ENCODE measurements at regions not wholly inside any gene's neighbourhood (a gene's known extent, or its start where the extent isn't known, plus 50 kb on each side); places are given as distances from the start of the nearest gene placed in this dataset.
A peak's percentile ranks its signal among the peaks of the same experiment; 100 is the strongest.

DNA sequence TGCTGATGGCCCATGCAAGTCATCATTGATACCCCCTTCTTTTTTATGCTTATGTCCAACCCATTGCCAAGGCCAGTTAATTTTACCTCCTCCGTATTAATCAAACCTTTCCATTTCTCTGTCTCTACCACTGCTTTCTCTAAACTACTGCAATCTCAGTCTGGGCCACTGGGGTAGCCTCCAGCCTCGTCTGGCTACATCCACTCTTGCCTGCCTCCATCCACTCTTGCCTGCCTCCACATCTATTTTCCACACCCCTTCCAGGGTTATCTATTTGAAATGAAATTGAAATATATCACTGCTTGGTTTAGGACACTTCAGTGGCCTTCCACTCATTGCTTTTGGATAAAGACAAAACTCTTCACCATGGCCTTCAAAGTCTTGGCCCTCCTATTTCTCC lies 425.3 kb upstream of the CLINT1 start:
- no peak for DNase-seq

DNA sequence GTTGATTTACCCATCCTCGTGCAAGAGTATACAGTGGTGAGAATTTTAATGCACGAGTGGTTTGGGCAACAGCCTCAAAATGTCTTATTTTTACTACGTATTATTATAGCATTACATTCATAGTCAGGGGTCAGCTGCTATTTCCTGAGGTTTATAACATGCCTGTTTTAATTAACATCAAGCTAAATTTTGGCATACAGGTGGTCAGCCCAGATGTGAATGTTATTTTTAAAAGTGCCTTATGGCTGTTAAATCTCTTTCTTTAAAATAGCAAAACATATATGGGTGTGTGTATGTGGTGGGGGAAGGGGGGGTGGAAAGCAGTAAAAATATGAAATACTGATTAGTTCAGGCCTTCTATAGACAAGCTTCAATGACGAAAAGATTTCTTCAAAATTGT lies 424.5 kb upstream of the CLINT1 start:
- DNase-seq = no peak

DNA sequence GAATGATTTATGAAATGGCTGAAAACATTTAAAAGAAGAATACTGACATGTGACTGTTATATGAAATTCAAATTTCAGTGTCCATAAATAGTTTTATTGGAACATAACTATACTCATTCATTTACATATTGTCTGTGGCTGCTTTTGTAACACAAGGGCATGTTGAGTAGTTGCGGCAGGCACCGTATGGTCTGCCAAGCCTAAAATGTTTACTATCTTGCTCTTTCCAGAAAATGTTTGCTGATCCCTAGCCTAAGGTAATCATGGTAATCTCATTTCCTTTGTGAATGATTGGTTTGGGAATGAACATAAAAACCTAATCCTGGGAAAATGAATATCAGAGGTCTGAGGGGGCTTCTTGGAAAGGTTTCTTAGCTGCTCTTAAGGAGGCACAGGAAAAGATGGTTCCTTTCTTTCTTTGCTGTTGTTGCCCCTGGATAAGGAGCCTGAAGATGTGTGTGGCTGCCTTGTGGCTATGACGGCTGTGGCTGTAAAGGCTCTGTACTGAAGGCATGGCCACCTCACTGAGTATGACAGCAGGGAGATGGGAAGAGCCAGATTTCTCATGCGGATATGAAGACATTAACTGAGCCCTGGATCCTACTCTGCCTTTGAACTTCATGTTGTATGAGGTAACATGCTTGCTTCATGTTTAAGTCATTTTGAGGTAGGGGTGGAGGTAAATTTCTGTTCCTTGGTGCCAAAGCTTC lies 419.4 kb upstream of the CLINT1 start:
- DNase-seq = no peak

DNA sequence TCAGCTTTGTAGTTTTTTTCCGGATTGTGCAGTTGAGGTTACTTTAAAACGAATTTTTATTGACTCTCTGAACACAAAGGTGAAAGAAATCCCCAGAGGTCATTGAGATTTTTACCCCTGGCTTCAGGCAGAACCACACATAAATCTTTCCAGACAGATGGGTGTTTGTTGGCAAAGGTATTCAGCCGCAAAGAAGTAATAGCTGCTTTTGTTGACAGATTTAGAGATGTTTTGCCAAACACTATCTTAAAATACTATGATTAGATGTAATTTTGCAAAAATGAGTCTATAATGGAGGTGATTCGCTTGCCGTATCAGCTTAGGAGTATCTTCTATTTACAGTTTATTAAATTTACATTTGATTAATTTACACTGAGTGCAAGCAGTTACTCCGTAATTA lies 418.3 kb upstream of the CLINT1 start:
- no peak for DNase-seq

DNA sequence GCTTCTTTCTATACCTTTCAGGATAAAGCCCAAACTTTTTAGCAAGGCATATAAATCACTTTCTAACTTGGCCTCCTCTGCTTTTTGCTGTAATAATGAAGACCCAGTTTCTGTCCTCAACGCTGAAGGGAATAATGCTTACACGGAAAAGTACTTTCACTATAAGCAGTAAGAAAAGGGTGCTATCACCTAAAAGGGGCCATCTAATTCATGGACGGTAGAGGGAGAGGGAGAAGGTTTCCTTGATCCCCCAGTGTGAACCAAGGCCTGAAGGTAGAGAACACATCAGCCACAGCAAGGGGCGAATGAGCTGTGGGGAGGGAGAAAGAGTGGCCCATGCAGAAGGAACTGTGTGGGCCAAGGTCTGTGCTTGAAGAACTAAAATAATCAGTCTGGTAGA lies 417.7 kb upstream of the CLINT1 start:
- no peak for DNase-seq

DNA sequence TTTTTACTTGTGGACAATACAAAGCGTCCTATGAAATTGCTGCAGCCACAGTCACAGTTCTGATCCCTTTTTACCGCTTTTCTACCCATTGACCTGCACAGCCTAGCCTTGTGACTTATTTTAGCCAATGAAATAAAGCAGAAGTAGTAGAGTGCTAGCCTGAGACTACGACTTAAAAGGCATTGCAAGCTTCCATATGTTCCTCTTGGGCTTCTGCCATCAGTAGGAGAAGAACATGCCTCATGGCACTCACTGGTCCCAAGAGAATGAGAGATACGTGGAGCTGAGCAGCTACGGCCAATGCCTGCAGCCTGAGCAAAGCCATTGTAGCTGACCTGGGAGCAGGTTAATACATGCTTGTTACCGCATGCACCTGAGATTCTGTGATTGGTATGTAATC lies 416.6 kb upstream of the CLINT1 start:
- DNase-seq = no peak

DNA sequence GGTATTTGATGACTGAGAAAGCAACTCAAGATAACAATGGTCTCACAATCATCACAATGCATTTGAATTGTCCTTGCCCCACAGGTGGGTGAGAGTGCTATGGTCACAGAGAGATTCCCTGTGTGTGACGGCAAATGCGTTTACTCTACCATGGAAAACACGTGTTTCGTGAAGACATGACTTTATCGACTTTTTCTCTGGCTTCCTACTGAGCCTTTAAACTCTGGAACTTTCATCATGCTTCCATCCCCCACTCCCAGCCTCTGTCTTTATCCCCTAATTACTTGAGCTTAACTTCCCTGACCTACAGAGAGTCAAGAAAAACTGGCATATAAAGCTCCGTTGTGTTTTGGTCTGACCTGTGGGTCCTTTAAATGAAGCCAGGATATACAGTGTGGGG lies 414.1 kb upstream of the CLINT1 start:
- peak; percentile 36 for DNase-seq

DNA sequence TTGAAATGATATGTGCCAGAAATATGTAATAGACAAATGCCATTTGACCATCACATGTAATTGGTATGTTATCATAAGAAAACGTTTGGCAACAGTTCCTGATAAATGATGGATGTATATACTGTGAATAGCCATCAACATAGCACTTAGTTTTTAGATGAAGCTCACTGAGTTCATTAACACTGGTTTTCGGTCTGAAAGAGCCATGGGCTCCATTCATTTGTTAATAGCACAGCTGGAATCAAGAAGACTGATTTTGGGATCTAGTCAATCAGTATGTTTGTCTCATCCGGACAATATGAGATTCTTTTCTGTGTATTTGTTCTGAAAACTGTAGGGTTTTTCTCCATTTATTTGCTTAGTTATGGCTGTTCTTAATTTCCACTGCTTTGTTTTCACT lies 413.5 kb upstream of the CLINT1 start:
- DNase-seq = no peak

DNA sequence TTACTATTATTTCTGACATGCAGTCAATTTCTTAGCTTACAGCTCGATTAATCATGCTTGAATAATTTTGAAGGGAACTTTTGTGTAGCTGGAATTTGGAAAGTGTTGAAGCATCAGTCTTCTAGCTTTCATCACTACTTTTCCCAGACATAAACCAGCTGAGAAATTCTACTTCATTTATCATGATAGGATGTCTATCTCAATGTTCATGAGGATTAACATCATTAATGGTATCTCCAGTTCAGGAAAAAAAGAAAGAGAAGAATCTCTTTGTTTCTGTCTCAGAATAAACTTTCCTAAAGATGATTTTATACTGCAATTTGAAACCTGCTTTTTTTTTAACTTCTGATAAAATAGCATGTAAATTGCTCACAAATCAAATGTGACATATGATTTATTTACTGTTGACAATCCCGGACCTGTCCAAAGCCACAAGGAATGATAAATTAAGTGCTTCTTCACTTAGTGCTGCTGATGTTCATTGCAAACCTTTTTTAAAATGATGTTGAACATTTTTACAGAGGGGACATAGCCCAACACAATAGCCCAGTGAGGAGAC lies 412.1 kb upstream of the CLINT1 start:
- DNase-seq = no peak

DNA sequence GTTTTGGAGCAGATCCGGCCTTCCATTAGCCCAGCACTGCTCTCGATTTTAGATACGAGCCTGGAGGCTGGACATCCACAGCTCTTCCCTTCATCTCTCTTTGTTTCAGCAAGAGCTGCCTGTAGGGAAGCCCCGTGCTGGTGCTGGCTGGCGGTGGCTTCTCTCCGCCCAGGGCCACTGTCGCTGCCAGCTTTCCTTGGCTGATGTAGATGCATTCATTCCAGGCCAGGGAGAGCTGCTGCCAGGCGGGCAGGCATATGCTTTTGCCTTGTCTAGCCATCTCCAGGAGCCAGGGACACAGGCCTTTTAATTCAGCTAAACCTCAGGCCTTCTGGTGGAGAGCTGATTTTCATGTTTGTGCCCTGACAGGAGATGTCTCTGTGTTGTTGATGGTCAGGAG lies 409.3 kb upstream of the CLINT1 start:
- no peak for DNase-seq

DNA sequence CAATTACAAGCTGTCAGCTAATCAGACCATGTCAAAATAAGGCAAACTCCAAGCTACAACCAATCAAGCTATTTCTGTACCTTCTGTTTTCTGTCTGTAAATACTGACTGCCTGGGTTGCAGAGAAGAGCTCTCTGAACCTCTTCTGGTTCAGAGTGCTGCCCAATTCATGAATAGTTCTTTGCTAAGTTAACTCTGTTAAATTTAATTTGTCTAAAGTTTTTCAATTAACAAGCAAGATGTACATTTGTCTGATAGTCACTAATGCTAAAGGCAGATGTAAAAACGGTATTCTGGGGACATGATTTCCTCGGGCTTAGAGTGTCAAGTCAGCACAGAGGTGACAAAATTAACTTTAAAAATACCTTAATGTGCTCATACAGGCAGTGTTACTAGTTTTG lies 408.3 kb upstream of the CLINT1 start:
- DNase-seq = no peak

DNA sequence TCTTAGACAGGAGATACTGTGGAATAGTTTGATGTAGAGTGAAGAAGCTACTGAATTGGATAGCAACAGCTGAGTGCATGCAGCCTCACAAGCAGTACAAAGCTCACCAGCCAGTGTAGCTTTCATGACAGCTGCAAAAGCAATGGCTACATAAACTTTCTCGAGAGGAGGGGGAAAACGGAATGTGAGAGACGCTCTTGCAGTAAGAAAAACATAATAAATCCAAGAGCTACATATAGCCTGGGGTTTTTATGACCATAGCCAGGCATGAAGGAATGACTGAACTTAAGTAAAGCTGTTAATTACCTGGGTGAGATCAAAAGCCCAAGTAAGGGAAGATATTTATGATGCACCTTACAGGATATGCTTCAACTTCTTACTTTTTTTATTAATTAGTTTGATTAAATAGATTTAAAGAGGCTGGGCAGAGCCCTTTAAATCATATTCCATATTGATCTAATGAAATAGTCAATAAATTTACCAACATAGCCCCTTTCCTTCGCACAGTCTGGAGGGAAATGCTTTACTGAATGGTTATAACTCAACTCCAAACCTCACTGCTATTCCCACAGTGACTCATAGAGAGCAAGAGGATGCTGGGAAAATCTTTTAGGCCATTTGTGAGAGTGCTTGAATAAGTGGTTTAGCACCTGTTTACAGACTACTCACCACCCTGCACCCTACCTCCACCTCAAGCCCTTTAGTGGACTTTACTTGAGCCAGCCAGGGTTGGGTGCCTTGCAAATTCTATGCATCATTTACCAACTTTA lies 407.2 kb upstream of the CLINT1 start:
- no peak for DNase-seq

DNA sequence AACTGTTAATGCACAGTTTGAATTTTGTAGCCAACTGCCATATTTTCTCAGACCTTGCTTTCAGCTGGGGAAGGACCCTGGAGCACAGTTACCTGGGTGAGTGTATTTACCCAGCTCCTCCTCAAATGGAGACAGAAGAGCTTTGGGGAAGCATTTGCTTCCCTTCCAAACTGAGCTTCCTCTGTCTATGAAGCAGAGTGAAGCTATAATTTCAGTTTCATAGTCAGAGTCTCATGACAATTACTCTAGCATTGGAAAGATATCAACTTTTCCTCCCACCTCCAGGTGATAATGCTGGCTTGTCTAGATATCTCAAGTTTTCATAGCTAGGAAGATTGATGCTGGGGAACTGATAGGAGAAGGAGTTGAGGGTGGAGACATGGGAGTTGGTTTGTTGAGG lies 406.4 kb upstream of the CLINT1 start:
- no peak for DNase-seq

DNA sequence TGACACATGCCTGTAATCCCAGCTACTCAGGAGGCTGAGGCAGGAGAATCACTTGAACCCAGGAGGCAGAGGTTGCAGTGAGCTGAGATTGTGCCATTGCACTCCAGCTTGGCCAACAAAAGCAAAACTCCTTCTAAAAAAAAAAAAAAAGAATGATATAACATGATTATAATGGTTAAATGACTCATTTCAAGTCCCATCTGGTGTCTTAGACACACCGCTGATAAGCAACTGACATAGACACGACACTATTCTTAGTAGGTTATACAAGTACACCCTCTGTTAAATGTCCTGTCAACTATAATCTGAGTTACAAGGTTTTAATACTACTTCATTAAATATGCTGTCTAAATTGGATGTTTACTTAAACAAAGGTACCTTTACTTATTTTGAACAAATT lies 405.3 kb upstream of the CLINT1 start:
- DNase-seq = no peak

DNA sequence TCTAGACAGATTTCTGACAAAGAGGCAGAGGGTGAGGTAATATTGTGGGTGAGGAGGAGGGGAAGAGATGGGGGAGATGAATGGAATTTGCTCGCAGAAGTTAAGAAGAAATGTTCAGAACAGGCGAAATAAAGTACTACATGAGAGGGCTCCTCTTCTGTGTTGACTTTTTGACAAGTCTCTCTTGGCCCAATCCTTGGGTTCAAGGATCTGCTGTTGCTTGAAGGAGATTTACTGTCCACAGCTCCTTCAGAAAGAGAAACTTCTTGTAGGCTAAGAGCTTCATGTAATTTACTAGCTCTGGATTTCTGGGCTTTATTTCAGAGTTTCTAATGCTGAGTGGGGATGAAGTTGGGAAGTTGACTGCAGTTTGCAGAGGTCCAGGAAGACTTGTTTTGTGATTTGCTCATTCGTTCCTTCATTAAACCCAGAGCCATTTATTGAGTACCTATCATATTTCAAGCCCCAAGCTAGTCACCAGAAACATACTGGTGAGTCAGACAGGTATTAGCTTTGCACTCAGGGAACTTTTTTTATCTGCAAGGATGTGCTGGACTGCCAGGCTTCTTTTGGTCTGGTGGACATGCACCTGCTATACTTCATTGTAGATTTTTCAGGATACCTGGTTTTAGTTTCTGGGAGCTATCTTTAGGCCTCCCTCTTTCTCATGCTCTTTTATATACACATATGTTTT lies 402.9 kb upstream of the CLINT1 start:
- no peak for DNase-seq

DNA sequence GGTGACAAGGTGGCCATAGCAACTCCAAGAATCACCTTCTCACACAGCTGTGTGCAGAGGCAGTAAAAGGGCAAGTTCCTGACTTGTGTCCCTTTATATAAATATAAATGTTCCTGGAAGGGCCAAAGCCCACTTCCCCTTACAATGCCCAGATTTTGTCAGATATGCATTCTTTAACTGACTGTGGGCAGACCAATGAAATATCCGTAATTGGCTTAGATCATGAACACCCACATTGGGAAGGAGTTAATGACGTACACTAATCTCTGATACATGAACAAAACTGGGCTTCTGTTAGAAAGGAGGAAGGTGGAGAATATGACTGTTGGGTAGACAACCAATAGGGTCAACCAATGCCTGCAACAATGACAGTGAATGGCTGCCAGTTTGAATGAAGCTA lies 397.2 kb upstream of the CLINT1 start:
- no peak for DNase-seq

DNA sequence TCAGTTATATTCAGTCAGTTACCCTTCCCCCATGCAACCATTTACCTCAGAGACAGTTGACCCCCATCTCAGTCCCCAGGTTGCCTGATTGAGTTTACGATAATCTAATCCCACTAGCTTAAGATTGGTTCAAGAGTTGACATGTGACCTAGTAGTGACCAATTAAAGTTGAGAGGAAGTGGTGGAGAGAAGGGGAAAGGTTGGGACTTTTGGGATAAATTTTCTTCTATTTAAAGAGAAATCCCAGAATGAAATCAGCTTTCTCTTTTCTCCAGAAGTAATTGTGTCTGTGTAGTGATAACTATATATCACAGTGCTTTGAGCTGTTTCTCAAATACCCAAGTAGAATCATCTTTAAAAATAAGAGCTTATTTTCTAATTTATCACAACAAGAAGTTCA lies 396.7 kb upstream of the CLINT1 start:
- DNase-seq = no peak

DNA sequence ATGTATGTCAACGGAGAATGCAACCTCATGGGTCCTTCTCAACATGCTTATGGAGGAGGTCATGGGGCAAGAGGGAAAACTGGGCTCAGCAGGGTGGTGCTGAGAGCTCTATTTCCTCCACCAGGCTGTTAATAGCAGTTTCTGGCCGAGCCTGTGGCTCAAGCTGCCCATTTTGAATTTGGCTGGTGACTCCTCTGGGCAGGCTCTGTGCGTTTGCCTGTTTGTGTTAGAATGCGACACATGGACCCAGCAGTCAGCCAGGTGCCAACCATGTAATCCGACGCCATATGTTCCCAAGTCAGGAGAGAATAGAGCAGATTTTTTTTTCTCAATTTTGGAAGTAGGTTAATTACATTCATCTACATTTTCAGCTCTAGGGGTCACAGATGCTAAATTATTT lies 387.7 kb upstream of the CLINT1 start:
- DNase-seq = no peak

DNA sequence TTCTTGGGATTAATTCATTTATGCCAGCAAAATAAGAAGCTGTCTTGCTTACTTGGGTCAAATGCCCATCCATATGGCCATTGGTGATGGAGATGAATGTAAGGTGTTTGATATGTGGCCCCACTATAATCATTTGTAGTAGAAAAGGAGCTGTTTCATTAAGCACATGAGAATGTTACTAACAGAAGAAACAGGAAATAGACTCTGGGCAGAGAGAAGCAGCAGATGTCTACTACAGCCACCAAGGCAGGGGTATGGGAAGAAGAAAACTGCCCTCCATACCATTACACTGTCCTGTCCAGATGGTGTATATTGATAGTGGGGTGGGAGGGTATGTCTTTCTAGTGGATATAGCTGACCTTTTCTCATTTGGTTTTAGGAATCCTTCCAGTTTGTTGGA lies 386.6 kb upstream of the CLINT1 start:
- DNase-seq = no peak

DNA sequence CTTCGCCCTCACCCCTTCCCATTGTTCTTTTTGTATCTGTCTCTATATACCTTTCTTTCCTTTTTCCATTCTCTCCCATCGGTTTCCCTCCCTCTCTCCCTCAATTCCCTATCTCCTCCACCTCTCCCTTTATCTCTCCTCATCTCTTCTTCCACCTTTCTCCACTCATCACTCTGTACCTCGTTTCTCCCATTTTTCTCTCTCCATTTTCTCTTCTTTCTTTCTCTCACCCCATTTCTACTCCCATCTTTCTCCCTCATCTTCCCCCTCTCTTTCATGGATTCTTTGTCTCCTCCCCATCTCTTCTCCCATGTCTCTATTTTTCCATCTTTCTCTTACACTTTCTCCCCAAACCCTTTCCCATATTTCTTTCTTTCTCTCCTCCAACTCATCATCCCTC lies 385.9 kb upstream of the CLINT1 start:
- no peak for DNase-seq

DNA sequence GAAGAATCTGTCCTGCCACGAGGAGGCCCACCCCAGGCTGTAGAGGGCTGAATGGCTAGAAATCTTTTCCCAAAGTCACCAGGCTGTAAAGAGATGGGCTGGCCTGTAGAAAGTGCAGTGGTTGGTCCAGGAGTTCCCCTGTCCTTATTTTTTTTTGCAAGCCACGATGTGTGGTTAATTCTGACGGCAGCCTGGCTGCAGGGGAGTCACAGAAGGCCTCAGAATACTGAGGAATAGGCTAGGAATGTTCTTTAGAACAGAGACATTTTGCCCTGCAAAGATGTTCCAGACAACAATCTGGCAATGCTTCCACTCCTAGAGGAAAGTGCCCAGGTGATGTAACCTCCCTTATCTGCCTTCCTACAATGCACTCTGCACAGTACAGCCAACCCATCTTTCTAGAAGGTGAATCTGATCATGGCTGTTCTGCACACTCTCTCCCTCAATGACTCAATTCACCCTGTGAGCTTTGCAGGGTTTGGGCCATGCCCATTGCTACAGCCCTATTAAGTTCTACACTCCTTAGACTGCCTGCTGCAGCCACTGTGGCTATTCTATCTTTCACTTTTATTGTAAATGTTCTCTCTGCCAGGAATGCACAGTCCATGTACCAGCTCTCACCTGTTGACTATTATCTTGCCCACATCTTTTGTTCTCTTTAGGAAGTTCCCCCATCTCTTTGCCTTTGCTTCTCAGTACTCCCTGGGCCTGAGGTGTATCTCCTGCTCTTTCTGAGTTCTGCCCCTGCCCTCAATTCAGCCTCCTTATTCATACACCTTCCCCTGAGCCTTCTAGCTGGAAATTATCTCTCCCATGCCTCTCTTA lies 377.8 kb upstream of the CLINT1 start:
- DNase-seq = no peak

DNA sequence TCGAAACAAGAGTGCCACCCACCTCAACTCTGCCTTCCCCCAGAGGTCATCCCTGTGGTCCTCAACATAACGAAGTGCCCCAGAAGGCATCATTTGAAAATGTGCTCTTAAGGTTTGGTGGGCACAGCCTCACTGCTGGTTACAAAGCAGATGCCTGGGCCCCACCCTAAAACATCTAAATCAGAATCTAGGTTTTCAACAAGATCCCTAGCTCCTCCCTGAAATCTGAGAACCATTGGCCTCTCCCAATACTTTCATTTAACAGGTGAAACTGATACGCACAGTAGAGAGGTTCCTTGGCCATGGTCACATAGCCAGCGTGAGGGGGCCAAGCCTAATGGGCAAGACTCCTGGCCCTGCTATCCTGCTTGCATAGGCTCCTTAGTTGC lies 376.2 kb upstream of the CLINT1 start:
- DNase-seq = no peak

Data from NCI-H2227 treated with DMSO at 0.1 percent for 48 hours (cell line).